GM18505 (cell line): ENCODE measurements at regions not wholly inside any gene's neighbourhood (a gene's known extent, or its start where the extent isn't known, plus 50 kb on each side); places are given as distances from the start of the nearest gene placed in this dataset.

Experiments
- ATAC-seq: cut with Tn5 transposase; IDR thresholded peaks from one replicate; pipeline ENCODE4 v1.9.1; 2021; ENCODE audit not compliant: unreplicated experiment
- POLR2A ChIP-seq: IDR thresholded peaks from 4 replicates; pipeline ENCODE4 v1.6.1; 2011; ENCODE audit warnings: borderline replicate concordance; ENCODE audit not compliant: insufficient read depth, insufficient read length; ENCODE audit errors: extremely low read depth

- ATAC-seq = no peak
- TF ChIP-seq POLR2A = no peak
These were observed 339.8 kb downstream of the GABRB3 start for GRCh38 chr15:26433060-26433459.

GRCh38 chr15:26421065-26421464, 351.8 kb downstream of the GABRB3 start:
- no peak for TF ChIP-seq POLR2A
- no peak for ATAC-seq

GRCh38 chr15:26395624-26396023, 377.2 kb downstream of the GABRB3 start:
- ATAC-seq = no peak
- TF ChIP-seq POLR2A = no peak

- no peak for ATAC-seq
- TF ChIP-seq POLR2A = no peak
These were observed 378.1 kb downstream of the GABRB3 start for GRCh38 chr15:26394801-26395200.

- TF ChIP-seq POLR2A = no peak
- ATAC-seq = no peak
These were observed 379.9 kb downstream of the GABRB3 start for GRCh38 chr15:26392956-26393355.

- TF ChIP-seq POLR2A = no peak
- ATAC-seq = no peak
These were observed 381.2 kb downstream of the GABRB3 start for GRCh38 chr15:26391567-26392194.

GRCh38 chr15:26382444-26383072, 390.3 kb downstream of the GABRB3 start:
- TF ChIP-seq POLR2A = no peak
- no peak for ATAC-seq

- ATAC-seq = no peak
These were observed 394.6 kb downstream of the GABRB3 start for GRCh38 chr15:26378304-26378703.

GRCh38 chr15:26376243-26376642, 396.6 kb downstream of the GABRB3 start:
- ATAC-seq = no peak
- TF ChIP-seq POLR2A = no peak

More at GRCh38 chr15:26378304-26378703, 394.6 kb downstream of the GABRB3 start:
- no peak for TF ChIP-seq POLR2A

GRCh38 chr15:26374806-26375205, 398.1 kb downstream of the GABRB3 start:
- no peak for ATAC-seq
- TF ChIP-seq POLR2A = no peak

GRCh38 chr15:26372706-26373105, 400.2 kb downstream of the GABRB3 start:
- no peak for TF ChIP-seq POLR2A
- ATAC-seq = no peak

- ATAC-seq = no peak
- TF ChIP-seq POLR2A = no peak
These were observed 407.8 kb downstream of the GABRB3 start for GRCh38 chr15:26365077-26365476.

- TF ChIP-seq POLR2A = no peak
- ATAC-seq = no peak
These were observed 413.0 kb downstream of the GABRB3 start for GRCh38 chr15:26359855-26360254.

- ATAC-seq = no peak
- no peak for TF ChIP-seq POLR2A
These were observed 414.2 kb downstream of the GABRB3 start for GRCh38 chr15:26358708-26359107.

- no peak for TF ChIP-seq POLR2A
- no peak for ATAC-seq
These were observed 415.2 kb downstream of the GABRB3 start for GRCh38 chr15:26357653-26358052.

GRCh38 chr15:26355472-26356074, 417.3 kb downstream of the GABRB3 start:
- no peak for TF ChIP-seq POLR2A
- no peak for ATAC-seq
